ENCODE measurements at regions not wholly inside any gene's neighbourhood (a gene's known extent, or its start where the extent isn't known, plus 50 kb on each side); places are given as distances from the start of the nearest gene placed in this dataset.

- no peak for DNase-seq
Measured at GRCh38 chr10:84076047-84076388, 63.3 kb upstream of the GHITM start.

GRCh38 chr10:84076540-84077195 lies 62.6 kb upstream of the GHITM start:
- no peak for DNase-seq

DNA sequence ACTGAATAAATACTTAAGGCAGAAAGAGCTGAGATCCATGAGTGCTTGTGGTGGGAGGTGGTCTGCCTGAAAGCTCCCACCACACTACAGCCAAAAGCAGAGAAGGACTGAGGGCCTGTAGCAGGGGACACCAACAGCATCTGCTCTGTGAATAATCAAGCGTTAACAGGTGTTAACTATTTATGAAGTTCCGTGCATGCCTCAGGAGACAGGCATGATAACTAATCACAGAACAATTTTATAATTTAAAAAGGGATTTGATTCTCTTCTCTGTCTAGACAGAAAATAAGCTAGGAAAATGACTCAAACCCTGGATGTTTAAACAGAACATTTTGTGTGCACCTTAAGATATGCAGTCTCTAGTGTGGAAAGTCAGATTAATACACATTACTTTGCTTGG lies 61.5 kb upstream of the GHITM start:
- DNase-seq: no peak

DNA sequence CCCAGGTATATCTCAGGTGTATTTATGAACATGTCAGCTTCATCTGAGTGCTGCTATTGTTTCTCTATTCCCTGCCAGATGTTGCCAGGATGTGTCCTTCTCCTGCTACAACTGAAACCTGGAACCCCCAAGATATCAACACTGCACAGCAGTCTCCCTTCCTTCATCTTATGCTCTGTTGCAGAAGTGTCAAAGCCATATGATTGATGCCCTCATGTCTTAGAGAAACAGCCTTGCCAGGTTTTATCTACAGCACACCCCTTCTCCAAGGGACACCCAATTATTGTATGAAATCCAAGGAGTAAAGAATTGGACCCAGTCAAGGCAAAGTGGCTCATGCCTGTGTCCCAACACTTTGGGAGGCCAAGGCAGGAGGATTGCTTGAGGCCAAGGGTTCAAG lies 60.5 kb upstream of the GHITM start:
- DNase-seq: no peak

- DNase-seq: no peak
Measured at GRCh38 chr10:84084342-84084741, 55.0 kb upstream of the GHITM start.

DNA sequence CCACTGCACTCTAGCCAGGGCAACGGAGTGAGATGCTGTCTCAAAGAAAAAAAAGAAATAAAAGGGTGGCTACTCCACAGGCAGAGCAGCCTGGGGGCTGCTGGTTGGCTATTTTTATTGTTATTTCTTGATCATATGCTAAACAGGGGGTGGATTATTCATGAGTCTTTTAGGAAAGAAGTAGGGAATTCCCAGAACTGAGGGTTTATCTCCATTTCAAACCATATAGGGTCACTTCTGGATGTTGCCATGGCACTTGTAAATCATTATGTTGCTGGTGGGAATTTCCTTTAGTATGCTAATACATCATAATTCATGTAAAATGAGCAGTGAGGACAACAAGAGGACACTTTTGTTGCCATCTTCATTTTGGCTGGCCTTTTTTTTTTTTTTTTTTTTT lies 52.1 kb upstream of the GHITM start:
- DNase-seq: no peak

DNA sequence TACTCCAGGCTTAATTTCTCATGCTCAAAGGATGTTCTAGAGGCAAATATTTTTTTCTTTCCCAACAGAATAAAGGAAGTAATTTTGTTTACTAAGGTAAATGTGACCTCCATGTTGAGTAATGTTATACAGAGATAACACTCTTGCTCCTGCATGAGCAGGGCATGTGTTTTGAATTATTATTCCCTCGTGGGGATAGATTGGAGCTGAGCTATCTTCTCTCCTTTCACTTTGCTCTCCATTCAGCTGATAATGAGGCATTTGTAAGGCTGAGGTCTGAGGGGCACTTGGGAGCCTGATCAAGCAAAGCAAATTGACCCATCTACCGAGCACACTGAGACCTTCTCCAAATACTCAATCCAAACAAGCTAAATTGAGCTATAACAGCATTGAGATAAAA lies 50.7 kb upstream of the GHITM start:
- no peak for DNase-seq

- no peak for DNase-seq
Measured at GRCh38 chr10:84089162-84089561, 50.1 kb upstream of the GHITM start.

Measured in retina (tissue), 1 donor.